HCT116 (cell line): ENCODE measurements at regions not wholly inside any gene's neighbourhood (a gene's known extent, or its start where the extent isn't known, plus 50 kb on each side); places are given as distances from the start of the nearest gene placed in this dataset.
A peak's percentile ranks its signal among the peaks of the same experiment; 100 is the strongest.

Experiments used
- ATAC-seq: fragments of 200-7000 bp; cut with Tn5 transposase; 2 replicates; pipeline ENCODE4 v1.9.1; 2020; ENCODE audit warnings: mild to moderate bottlenecking, moderate library complexity
- BruUV-seq: library from RNA; stranded (reverse); fragments of 400-500 nt; replicated peaks from 2 replicates; lab custom pipeline; 2021; lab: Mats Ljungman, UMichigan
- CTCF ChIA-PET: fragments of 300-600 bp; sonication (Branson Sonifier 250); formaldehyde crosslinking; loops from one replicate; lab custom pipeline; 2021; ENCODE audit warnings: antibody characterized with exemption; lab: Charles Lee
- POLR2A ChIA-PET: fragments of 300-600, 350-600 bp; sonication (Branson Sonifier 250); formaldehyde crosslinking; loops from one replicate; lab custom pipeline; 2021; ENCODE audit warnings: antibody characterized with exemption; lab: Charles Lee
- RAD21 ChIA-PET, 2 experiments: fragments of 300-600 bp; sonication (Branson Sonifier 250); formaldehyde crosslinking; loops; one replicate each; lab custom pipeline; 2023; ENCODE audit warnings: low total read pairs in 2 of 2; ENCODE audit not compliant: uncharacterized antibody in 2 of 2, unreplicated experiment in 2 of 2, low non-redundant PET in 1 of 2; lab: Charles Lee
- DNase-seq: peaks from one replicate; pipeline ENCODE4 v3.0.0-alpha.2; 2010; ENCODE audit warnings: low read depth, low spot score
- H2AFZ ChIP-seq: fragments of 200-600 bp; shearing (Covaris generic), sonication (generic); 2 replicates; pipeline ENCODE4 v1.6.1; 2017; ENCODE audit warnings: low read depth, mixed run types, mixed read lengths, antibody characterized with exemption, low read length; ENCODE audit not compliant: poor library complexity, severe bottlenecking
- H3K27ac ChIP-seq: 2 replicates; pipeline ENCODE4 v1.5.1; 2012; ENCODE audit warnings: low read depth, low read length
- H3K27me3 ChIP-seq: fragments of 200-600 bp; sonication (generic); 2 replicates; pipeline ENCODE4 v1.6.1; 2016; ENCODE audit warnings: mixed run types, low read length, mixed read lengths; ENCODE audit not compliant: insufficient read depth
- H3K36me3 ChIP-seq, 2 experiments: fragments of 200-500 bp in 1 of 2; fragments of 200-600 bp in 1 of 2; sonication (Bioruptor generic) in 1 of 2; sonication (generic) in 1 of 2; 2 replicates each; pipeline versions ENCODE4 v1.5.1 to v1.6.1; 2014 to 2016; ENCODE audit warnings: low read length in 2 of 2, inconsistent platforms in 1 of 2, mixed read lengths in 1 of 2, mixed run types in 1 of 2; ENCODE audit not compliant: insufficient read depth in 2 of 2, control insufficient read depth in 1 of 2
- H3K4me1 ChIP-seq, 2 experiments: fragments of 200-600 bp in 1 of 2; sonication (generic) in 1 of 2; 2 replicates each; pipeline versions ENCODE4 v1.5.1 to v1.6.1; 2012 to 2017; ENCODE audit warnings: low read length in 2 of 2, inconsistent platforms in 1 of 2, mild to moderate bottlenecking in 1 of 2, mixed read lengths in 1 of 2, mixed run types in 1 of 2, moderate library complexity in 1 of 2; ENCODE audit not compliant: insufficient read depth in 2 of 2, control insufficient read depth in 1 of 2
- H3K4me2 ChIP-seq: fragments of 200-600 bp; sonication (generic); 2 replicates; pipeline ENCODE4 v1.6.1; 2017; ENCODE audit warnings: mixed run types, low read length, mixed read lengths
- H3K4me3 ChIP-seq, 2 experiments: fragments of 200-600 bp in 1 of 2; sonication (generic) in 1 of 2; replicated peaks in 1 of 2; 2 replicates each; pipeline ENCODE4 v1.5.1; 2011 to 2016; ENCODE audit warnings: low read length in 2 of 2, control low read depth in 1 of 2, low read depth in 1 of 2, mild to moderate bottlenecking in 1 of 2, mixed read lengths in 1 of 2, mixed run types in 1 of 2
- H3K79me2 ChIP-seq: fragments of 200-600 bp; sonication (generic); 2 replicates; pipeline ENCODE4 v1.6.1; 2017; ENCODE audit warnings: mild to moderate bottlenecking, mixed run types, low read length, moderate library complexity, mixed read lengths; ENCODE audit not compliant: insufficient read depth
- H3K9ac ChIP-seq: fragments of 200-600 bp; sonication (generic); 2 replicates; pipeline ENCODE4 v1.6.1; 2016; ENCODE audit warnings: low read length, mixed read lengths
- H3K9me2 ChIP-seq: fragments of 200-600 bp; sonication (generic), shearing (Covaris generic); 2 replicates; pipeline ENCODE4 v1.6.1; 2017; ENCODE audit warnings: mixed run types, mild to moderate bottlenecking, moderate library complexity; ENCODE audit not compliant: insufficient read depth
- H3K9me3 ChIP-seq, 2 experiments: fragments of 200-500 bp in 1 of 2; fragments of 200-600 bp in 1 of 2; sonication (Bioruptor generic) in 1 of 2; sonication (generic) in 1 of 2; 2 replicates each; pipeline ENCODE4 v1.6.1; 2014 to 2017; ENCODE audit warnings: low read length in 2 of 2, mixed read lengths in 2 of 2, inconsistent platforms in 1 of 2, low read depth in 1 of 2, mild to moderate bottlenecking in 1 of 2, mixed run types in 1 of 2, moderate library complexity in 1 of 2; ENCODE audit not compliant: control insufficient read depth in 1 of 2, insufficient read depth in 1 of 2
- H4K20me1 ChIP-seq: fragments of 200-600 bp; sonication (generic), shearing (Covaris generic); 2 replicates; pipeline ENCODE4 v1.6.1; 2017; ENCODE audit warnings: mixed run types, mild to moderate bottlenecking, moderate library complexity; ENCODE audit not compliant: insufficient read depth
- ATF3 ChIP-seq: IDR thresholded peaks from 2 replicates; pipeline ENCODE4 v1.6.1; 2012
- CBX3 ChIP-seq: IDR thresholded peaks from 2 replicates; pipeline ENCODE4 v1.6.1; 2012; ENCODE audit warnings: low read depth
- CEBPB ChIP-seq: IDR thresholded peaks from 2 replicates; pipeline ENCODE4 v1.6.1; 2012; ENCODE audit warnings: low read depth
- CTCF ChIP-seq, 3 experiments: fragments of 200-600 bp in 1 of 3; sonication (generic) in 1 of 3; IDR thresholded peaks in 2 of 3; conservative IDR thresholded peaks in 1 of 3; 2 replicates each; pipeline ENCODE4 v1.5.1; 2012 to 2017; ENCODE audit warnings: low read depth in 2 of 3, low read length in 2 of 3, antibody characterized with exemption in 1 of 3, borderline replicate concordance in 1 of 3, control low read depth in 1 of 3, mild to moderate bottlenecking in 1 of 3, mixed read lengths in 1 of 3, mixed run types in 1 of 3, moderate library complexity in 1 of 3; ENCODE audit not compliant: insufficient read depth in 1 of 3
- ELF1 ChIP-seq: IDR thresholded peaks from 2 replicates; pipeline ENCODE4 v1.6.1; 2012; ENCODE audit warnings: low read depth, borderline replicate concordance
- EZH2 ChIP-seq: fragments of 200-600 bp; sonication (generic); IDR thresholded peaks from 2 replicates; pipeline ENCODE4 v1.6.1; 2017; ENCODE audit warnings: antibody characterized with exemption, mixed run types
- EZH2phosphoT487 ChIP-seq: fragments of 200-600 bp; IDR thresholded peaks from 2 replicates; pipeline ENCODE4 v1.6.1; 2018; ENCODE audit warnings: antibody characterized with exemption, borderline replicate concordance
- FOSL1 ChIP-seq: IDR thresholded peaks from 2 replicates; pipeline ENCODE4 v1.6.1; 2012; ENCODE audit warnings: low read depth
- JUND ChIP-seq: IDR thresholded peaks from 2 replicates; pipeline ENCODE4 v1.6.1; 2012
- MAX ChIP-seq: IDR thresholded peaks from 2 replicates; pipeline ENCODE4 v1.6.1; 2012
- POLR2A ChIP-seq: IDR thresholded peaks from 2 replicates; pipeline ENCODE4 v1.7.0; 2011; ENCODE audit warnings: borderline replicate concordance; ENCODE audit not compliant: insufficient read depth, insufficient read length; ENCODE audit errors: extremely low read depth
- SP1 ChIP-seq: IDR thresholded peaks from 2 replicates; pipeline ENCODE4 v1.6.1; 2012; ENCODE audit warnings: low read depth
- SRF ChIP-seq: IDR thresholded peaks from 2 replicates; pipeline ENCODE4 v1.6.1; 2012; ENCODE audit warnings: low read depth
- TCF7L2 ChIP-seq: IDR thresholded peaks from 2 replicates; pipeline ENCODE4 v1.7.0; 2011; ENCODE audit warnings: borderline replicate concordance, inconsistent platforms; ENCODE audit not compliant: insufficient read depth, insufficient read length; ENCODE audit errors: extremely low read depth
- YY1 ChIP-seq: IDR thresholded peaks from 2 replicates; pipeline ENCODE4 v1.6.1; 2011; ENCODE audit warnings: low read length, low read depth, moderate library complexity, mild to moderate bottlenecking; ENCODE audit not compliant: insufficient replicate concordance; ENCODE audit errors: extremely low read depth
- ZBTB33 ChIP-seq: IDR thresholded peaks from 2 replicates; pipeline ENCODE4 v1.6.1; 2011; ENCODE audit warnings: mild to moderate bottlenecking, low read length, moderate library complexity; ENCODE audit not compliant: insufficient replicate concordance; ENCODE audit errors: extremely low read depth
- ZFX ChIP-seq: fragments of 450-650 bp; IDR thresholded peaks from 2 replicates; pipeline ENCODE4 v1.6.1; 2017
- ZNF274 ChIP-seq: fragments of 200-500 bp; sonication (Bioruptor generic); IDR thresholded peaks from 2 replicates; pipeline ENCODE4 v1.6.1; 2014; ENCODE audit warnings: mild to moderate bottlenecking, low read depth, low read length, inconsistent platforms
- intact Hi-C: fragments of 100-400 bp; cut with micrococcal nuclease; formaldehyde crosslinking; loops from 2 replicates; pipeline ENCODE4 v1.10.0; 2022

- ATAC-seq (no peak), DNase-seq (no peak)
- CTCF ChIA-PET = no interaction called here
- Histone ChIP-seq H3K4me2 (peak overlapping the region; percentile 52), H3K9me3 (no peaks in the 10 kb centered on the region), H3K4me3 (no peak overlapping the region), H3K4me1 (peaks cover 5 to 10% of the 10 kb centered on the region in 2 experiments; a peak in 2 of 4 replicates), H3K9me2 (no peaks in the 10 kb centered on the region), H3K79me2 (no peaks in the 10 kb centered on the region), H3K9ac (no peak overlapping the region), H4K20me1 (no peaks in the 10 kb centered on the region), H3K27ac (no peak overlapping the region), H3K27me3 (no peaks in the 10 kb centered on the region), H3K36me3 (no peaks in the 10 kb centered on the region), H2AFZ (peak overlapping the region; percentile 81)
- BruUV-seq = no TSS peak
- POLR2A ChIA-PET = no interaction called here
- RAD21 ChIA-PET = no interaction called here
- peak; percentile 56; the same call in 1 of the 2 replicates for TF ChIP-seq JUND
- TF ChIP-seq YY1 = no peak
- TF ChIP-seq FOSL1 = peak; percentile 67
- intact Hi-C loops = no loop called here
Observed at GRCh38 chr4:106541253-106541652, 172.7 kb upstream of the GIMD1 start.

- Histone ChIP-seq H3K27ac (no peak overlapping the region), H3K4me3 (no peak overlapping the region), H3K9me3 (no peaks in the 10 kb centered on the region), H3K9ac (no peak overlapping the region), H2AFZ (peak overlapping the region; percentile 13), H3K27me3 (no peaks in the 10 kb centered on the region), H4K20me1 (no peaks in the 10 kb centered on the region), H3K4me2 (no peak overlapping the region), H3K36me3 (no peaks in the 10 kb centered on the region), H3K9me2 (no peaks in the 10 kb centered on the region), H3K4me1 (peaks cover 0 to 11% of the 10 kb centered on the region in 2 experiments; a peak in 2 of 4 replicates), H3K79me2 (no peaks in the 10 kb centered on the region)
- ChIA-PET RAD21 (no interaction called here), CTCF (no interaction called here), POLR2A (no interaction called here)
- intact Hi-C loops = no loop called here
- DNase-seq = no peak
- no peak for ATAC-seq
- TF ChIP-seq CTCF (IDR thresholded peaks at IDR 0.05 in 2 of 3, conservative IDR thresholded peaks at IDR 0.05 in 1 of 3; ENCODE audit: borderline replicate concordance in 1 of 3, insufficient read depth in 1 of 3, low read depth in 2 of 3, low read length in 2 of 3) = no peak
- TF ChIP-seq CEBPB = no peak
- no peak for TF ChIP-seq ZBTB33
- TF ChIP-seq SP1 = no peak
- TF ChIP-seq TCF7L2 = no peak
- TF ChIP-seq YY1 = no peak
- TF ChIP-seq ATF3 = no peak
- no peak for TF ChIP-seq SRF
- TF ChIP-seq ZNF274 = no peak
- no peak for TF ChIP-seq POLR2A
- TF ChIP-seq EZH2phosphoT487 = no peak
- no peak for TF ChIP-seq ELF1
- TF ChIP-seq CBX3 = no peak
- no peak for TF ChIP-seq ZFX
- no peak for TF ChIP-seq MAX
- no peak for TF ChIP-seq EZH2
- BruUV-seq = no TSS peak
Observed at GRCh38 chr4:106530821-106531220, 162.2 kb upstream of the GIMD1 start.
